ENCODE measurements at regions not wholly inside any gene's neighbourhood (a gene's known extent, or its start where the extent isn't known, plus 50 kb on each side); places are given as distances from the start of the nearest gene placed in this dataset.

DNA sequence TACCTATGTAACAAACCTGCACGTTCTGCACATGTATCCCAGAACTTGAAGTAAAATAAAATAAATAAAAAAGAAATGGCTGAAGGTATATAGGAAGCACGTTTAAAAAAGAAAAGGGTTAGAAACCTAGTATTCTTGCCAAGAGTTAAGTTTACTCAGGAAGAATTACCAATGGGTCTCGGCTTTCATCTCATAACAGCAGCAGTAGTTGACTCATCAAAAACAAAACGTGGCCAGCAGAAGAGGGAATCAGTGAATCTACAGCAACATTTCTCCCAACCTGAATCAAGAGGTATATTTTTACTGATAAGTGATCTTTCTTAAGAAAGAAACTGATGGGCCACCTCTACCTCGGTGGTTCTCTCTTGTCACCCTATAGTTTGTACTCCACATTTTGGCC lies 340.3 kb downstream of the BRINP2 start:
- TF ChIP-seq, protein P1, sequence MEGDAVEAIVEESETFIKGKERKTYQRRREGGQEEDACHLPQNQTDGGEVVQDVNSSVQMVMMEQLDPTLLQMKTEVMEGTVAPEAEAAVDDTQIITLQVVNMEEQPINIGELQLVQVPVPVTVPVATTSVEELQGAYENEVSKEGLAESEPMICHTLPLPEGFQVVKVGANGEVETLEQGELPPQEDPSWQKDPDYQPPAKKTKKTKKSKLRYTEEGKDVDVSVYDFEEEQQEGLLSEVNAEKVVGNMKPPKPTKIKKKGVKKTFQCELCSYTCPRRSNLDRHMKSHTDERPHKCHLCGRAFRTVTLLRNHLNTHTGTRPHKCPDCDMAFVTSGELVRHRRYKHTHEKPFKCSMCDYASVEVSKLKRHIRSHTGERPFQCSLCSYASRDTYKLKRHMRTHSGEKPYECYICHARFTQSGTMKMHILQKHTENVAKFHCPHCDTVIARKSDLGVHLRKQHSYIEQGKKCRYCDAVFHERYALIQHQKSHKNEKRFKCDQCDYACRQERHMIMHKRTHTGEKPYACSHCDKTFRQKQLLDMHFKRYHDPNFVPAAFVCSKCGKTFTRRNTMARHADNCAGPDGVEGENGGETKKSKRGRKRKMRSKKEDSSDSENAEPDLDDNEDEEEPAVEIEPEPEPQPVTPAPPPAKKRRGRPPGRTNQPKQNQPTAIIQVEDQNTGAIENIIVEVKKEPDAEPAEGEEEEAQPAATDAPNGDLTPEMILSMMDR (conservative IDR thresholded peaks at IDR 0.05; ENCODE audit: low read length): no peak
- TF ChIP-seq EZH2phosphoT487 (IDR thresholded peaks at IDR 0.05; ENCODE audit: borderline replicate concordance): no peak
